K562 (cell line): ENCODE measurements at regions not wholly inside any gene's neighbourhood (a gene's known extent, or its start where the extent isn't known, plus 50 kb on each side); places are given as distances from the start of the nearest gene placed in this dataset.
A peak's percentile ranks its signal among the peaks of the same experiment; 100 is the strongest.

Experiments used
- ATAC-seq: fragments of 200-7000 bp; cut with Tn5 transposase; 3 replicates; pipeline ENCODE4 v1.9.1; 2020; ENCODE audit warnings: moderate library complexity
- BruUV-seq: library from RNA; stranded (reverse); fragments of 400-500 nt; replicated peaks from 2 replicates; lab custom pipeline; 2021; lab: Mats Ljungman, UMichigan
- CTCF ChIA-PET: fragments of 300-600 bp; formaldehyde crosslinking; extraction: SDS; loops from one replicate; lab custom pipeline; 2021; ENCODE audit warnings: low intra/inter-chr PET ratio; lab: Yijun Ruan, JAX
- POLR2A ChIA-PET: fragments of 300-600, 350-650 bp; sonication (Branson Sonifier 250); formaldehyde crosslinking; extraction: SDS; loops from one replicate; lab custom pipeline; 2021; ENCODE audit warnings: antibody characterized with exemption, inconsistent platforms; lab: Yijun Ruan, JAX
- DNase-seq, 4 experiments: peaks; one replicate each; pipeline versions ENCODE4 v3.0.0 to v3.0.0-alpha.2; 2011 to 2018; ENCODE audit warnings: low spot score in 3 of 4, mixed read lengths in 3 of 4; ENCODE audit errors: extremely low read depth in 1 of 4
- FAIRE-seq: peaks from 2 replicates; lab custom pipeline; 2011; peaks lifted over from hg19 to GRCh38; lab: Jason Lieb, UNC
- H2AFZ ChIP-seq: 2 replicates; pipeline ENCODE4 v1.6.0; 2011; ENCODE audit warnings: low read depth, low read length, control low read depth, inconsistent platforms
- H3K27ac ChIP-seq: fragments of 200-600 bp; 3 replicates; pipeline ENCODE4 v1.8.0; 2011; ENCODE audit warnings: low read depth, mild to moderate bottlenecking, control low read depth, inconsistent platforms, low read length, moderate library complexity, mixed read lengths; ENCODE audit errors: extremely low read depth
- H3K27me3 ChIP-seq, 2 experiments: fragments of 300-600 bp in 1 of 2; 2 replicates in 1 of 2; 3 replicates in 1 of 2; pipeline versions ENCODE4 v1.6.0 to v1.8.0; 2011; ENCODE audit warnings: inconsistent platforms in 2 of 2, low read length in 2 of 2, mild to moderate bottlenecking in 1 of 2, mixed read lengths in 1 of 2, moderate library complexity in 1 of 2; ENCODE audit not compliant: control insufficient read depth in 2 of 2, insufficient read depth in 2 of 2
- H3K36me3 ChIP-seq: fragments of 300-600 bp; 3 replicates; pipeline ENCODE4 v1.8.0; 2011; ENCODE audit warnings: mild to moderate bottlenecking, low read length, inconsistent platforms; ENCODE audit not compliant: control insufficient read depth, insufficient read depth
- H3K4me1 ChIP-seq, 2 experiments: fragments of 200-600 bp in 1 of 2; replicated peaks in 1 of 2; 2 replicates in 1 of 2; 3 replicates in 1 of 2; pipeline versions ENCODE4 v1.5.1 to v1.8.0; 2011; ENCODE audit warnings: inconsistent platforms in 2 of 2, low read length in 2 of 2, mild to moderate bottlenecking in 1 of 2, mixed read lengths in 1 of 2, moderate library complexity in 1 of 2; ENCODE audit not compliant: control insufficient read depth in 2 of 2, insufficient read depth in 2 of 2
- H3K4me2 ChIP-seq: 2 replicates; pipeline ENCODE4 v1.6.1; 2011; ENCODE audit warnings: low read length, control low read depth, inconsistent platforms, mixed read lengths; ENCODE audit not compliant: insufficient read depth
- H3K4me3 ChIP-seq: fragments of 200-600 bp; sonication (generic), shearing (Covaris generic); 2 replicates; pipeline ENCODE4 v1.5.1; 2016; ENCODE audit warnings: control low read depth, inconsistent platforms
- H3K79me2 ChIP-seq: fragments of 200-600 bp; 3 replicates; pipeline ENCODE4 v1.8.0; 2011; ENCODE audit warnings: low read length, inconsistent platforms; ENCODE audit not compliant: control insufficient read depth, insufficient read depth
- H3K9ac ChIP-seq, 2 experiments: 2 replicates each; pipeline versions ENCODE4 v1.6.0 to v1.6.1; 2011; ENCODE audit warnings: low read depth in 2 of 2, low read length in 2 of 2, control low read depth in 1 of 2, inconsistent platforms in 1 of 2, mild to moderate bottlenecking in 1 of 2, mixed read lengths in 1 of 2; ENCODE audit not compliant: insufficient read depth in 1 of 2
- H3K9me1 ChIP-seq: one replicate; pipeline ENCODE4 v1.6.0; 2011; ENCODE audit warnings: inconsistent platforms, mild to moderate bottlenecking, low read length, moderate library complexity; ENCODE audit not compliant: control insufficient read depth, insufficient read depth
- H3K9me3 ChIP-seq: replicated peaks from 2 replicates; pipeline ENCODE4 v1.5.1; 2011; ENCODE audit warnings: low read depth, low read length, inconsistent platforms; ENCODE audit not compliant: control insufficient read depth, insufficient read depth
- H4K20me1 ChIP-seq: replicated peaks from 2 replicates; pipeline ENCODE4 v1.6.1; 2011; ENCODE audit warnings: low read length, inconsistent platforms, mixed read lengths; ENCODE audit not compliant: control insufficient read depth, insufficient read depth
- ADNP ChIP-seq: fragments of 200-800 bp; sonication (Bioruptor generic); IDR thresholded peaks from 2 replicates; pipeline ENCODE4 v1.6.1; 2016; ENCODE audit warnings: missing genetic modification characterization, missing compliant biosample characterization
- PML ChIP-seq: IDR thresholded peaks from 2 replicates; pipeline ENCODE4 v1.6.1; 2012; ENCODE audit warnings: low read length, inconsistent platforms
- SMARCA4 ChIP-seq: fragments of 450-650 bp; IDR thresholded peaks from 2 replicates; pipeline ENCODE4 v1.6.1; 2016
- SPI1 ChIP-seq: IDR thresholded peaks from 2 replicates; pipeline ENCODE4 v1.6.1; 2011; ENCODE audit warnings: low read depth, low read length, control low read depth, borderline replicate concordance
- ZBTB9 ChIP-seq: fragments of 450-650 bp; formaldehyde crosslinking; IDR thresholded peaks from 2 replicates; pipeline ENCODE4 v1.4.0; 2020; ENCODE audit warnings: mild to moderate bottlenecking, moderate library complexity
- ZNF175 ChIP-seq: fragments of 200-800 bp; sonication (Bioruptor generic); IDR thresholded peaks from 2 replicates; pipeline ENCODE4 v1.6.1; 2016; ENCODE audit warnings: low read depth, mild to moderate bottlenecking, missing genetic modification characterization, missing compliant biosample characterization
- in situ Hi-C: fragments of 300-500 bp; cut with MboI; formaldehyde crosslinking; loops from 4 replicates; pipeline ENCODE4 v1.15.0; 2018; ENCODE audit warnings: inconsistent platforms, mixed read lengths
- intact Hi-C: fragments of 100-400 bp; cut with micrococcal nuclease; formaldehyde crosslinking; loops from 2 replicates; pipeline ENCODE4 v1.14.2; 2022

DNA sequence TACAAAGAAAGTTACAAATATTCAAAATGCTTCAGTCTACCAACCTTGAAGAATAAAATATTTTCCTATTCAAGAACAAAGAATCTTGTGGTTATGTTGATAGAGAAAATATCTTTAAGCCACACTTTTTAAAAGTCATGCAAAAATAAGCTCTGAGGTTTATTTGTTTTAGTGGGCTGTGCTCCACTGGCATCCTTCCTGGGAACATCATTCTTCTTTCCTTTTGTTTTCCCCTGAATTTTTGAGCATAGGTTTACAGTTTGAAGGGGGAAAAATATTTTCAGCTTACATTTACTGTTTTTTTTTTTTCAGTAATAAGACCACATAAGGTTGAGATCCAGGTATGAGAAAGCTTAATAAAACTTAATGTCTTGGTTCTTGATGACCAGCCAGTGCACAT is 72.0 kb upstream of the BACH2 start:
- intact Hi-C loops (no loop called here), in situ Hi-C loops (no loop called here)
- Histone ChIP-seq H2AFZ (no peak overlapping the region), H3K9me1 (no peaks in the 10 kb centered on the region), H3K79me2 (no peaks in the 10 kb centered on the region), H3K9ac (peak overlapping the region in 1 of 2 experiments; percentile 36; a peak in 1 of 4 replicates), H4K20me1 (no peaks in the 10 kb centered on the region), H3K27me3 (no peaks in the 10 kb centered on the region), H3K4me2 (peak overlapping the region; percentile 67), H3K4me1 (peaks cover 7 to 23% of the 10 kb centered on the region in 2 experiments; a peak in 4 of 5 replicates), H3K4me3 (no peak overlapping the region), H3K27ac (peak overlapping the region; percentile 62), H3K36me3 (no peaks in the 10 kb centered on the region), H3K9me3 (no peaks in the 10 kb centered on the region)
- ATAC-seq = no peak
- FAIRE-seq = no peak
- TF ChIP-seq ZBTB9 = no peak
- no peak for TF ChIP-seq SPI1
- 0 out of 2 replicates have a peak, but pooled peaks have one; percentile 0 for TF ChIP-seq ADNP (tag)
- peak; percentile 7; the same call in 1 of the 2 replicates for TF ChIP-seq PML
- no peak for TF ChIP-seq SMARCA4
- TF ChIP-seq ZNF175 (CRISPR knock-in tag) = 0 out of 2 replicates have a peak, but pooled peaks have one; percentile 26
- POLR2A ChIA-PET = no interaction called here
- no peak for DNase-seq
- no TSS peak for BruUV-seq
- CTCF ChIA-PET = interaction anchor here (0.7 kb wide), 1 partner anchor 254 kb away, joined by 5 read pairs; no protein-coding TSS in a partner anchor
